ENCODE measurements at regions not wholly inside any gene's neighbourhood (a gene's known extent, or its start where the extent isn't known, plus 50 kb on each side); places are given as distances from the start of the nearest gene placed in this dataset.

GRCh38 chrX:113369056-113369455, 528.4 kb upstream of the AMOT start:
- Histone ChIP-seq H3K4me3 (ENCODE audit: insufficient read depth, low read depth, low read length) (no peak overlapping the region), H3K27me3 (ENCODE audit: control insufficient read depth, insufficient read depth, low read length, poor library complexity, severe bottlenecking) (no peaks in the 10 kb centered on the region), H3K4me1 (ENCODE audit: control insufficient read depth, insufficient read depth, low read length) (no peaks in the 10 kb centered on the region), H3K27ac (ENCODE audit: insufficient read depth, low read depth, low read length, poor library complexity, severe bottlenecking) (no peak overlapping the region), H3K9me3 (ENCODE audit: control insufficient read depth, low read length) (no peaks in the 10 kb centered on the region), H3K36me3 (ENCODE audit: control insufficient read depth, insufficient read depth, low read length) (no peaks in the 10 kb centered on the region)
- 53 to 60% methylated on average over 3 of the region's 3 CpGs for WGBS, 2 experiments

GRCh38 chrX:113353134-113353533, 512.5 kb upstream of the AMOT start:
- 91 to 96% methylated on average over 8 to 9 of the region's 9 CpGs for WGBS, 2 experiments
- Histone ChIP-seq H3K27ac (ENCODE audit: insufficient read depth, low read depth, low read length, poor library complexity, severe bottlenecking) (no peak overlapping the region), H3K27me3 (ENCODE audit: control insufficient read depth, insufficient read depth, low read length, poor library complexity, severe bottlenecking) (no peaks in the 10 kb centered on the region), H3K4me1 (ENCODE audit: control insufficient read depth, insufficient read depth, low read length) (no peaks in the 10 kb centered on the region), H3K4me3 (ENCODE audit: insufficient read depth, low read depth, low read length) (no peak overlapping the region), H3K9me3 (ENCODE audit: control insufficient read depth, low read length) (no peaks in the 10 kb centered on the region), H3K36me3 (ENCODE audit: control insufficient read depth, insufficient read depth, low read length) (no peaks in the 10 kb centered on the region)

GRCh38 chrX:113330416-113330815, 489.8 kb upstream of the AMOT start:
- no peaks in the 10 kb centered on the region for H3K27me3 ChIP-seq (ENCODE audit: control insufficient read depth, insufficient read depth, low read length, poor library complexity, severe bottlenecking)
- H3K36me3 ChIP-seq (ENCODE audit: control insufficient read depth, insufficient read depth, low read length) = no peaks in the 10 kb centered on the region

GRCh38 chrX:113315927-113316326, 475.3 kb upstream of the AMOT start:
- Histone ChIP-seq H3K4me1 (ENCODE audit: control insufficient read depth, insufficient read depth, low read length) (no peaks in the 10 kb centered on the region), H3K4me3 (ENCODE audit: insufficient read depth, low read depth, low read length) (no peak overlapping the region), H3K36me3 (ENCODE audit: control insufficient read depth, insufficient read depth, low read length) (no peaks in the 10 kb centered on the region), H3K27ac (ENCODE audit: insufficient read depth, low read depth, low read length, poor library complexity, severe bottlenecking) (no peak overlapping the region), H3K9me3 (ENCODE audit: control insufficient read depth, low read length) (no peaks in the 10 kb centered on the region), H3K27me3 (ENCODE audit: control insufficient read depth, insufficient read depth, low read length, poor library complexity, severe bottlenecking) (no peaks in the 10 kb centered on the region)
- WGBS, 2 experiments = no CpG with 5 or more reads among the region's 2 CpGs

More at GRCh38 chrX:113330416-113330815, 489.8 kb upstream of the AMOT start:
- no peaks in the 10 kb centered on the region for H3K4me1 ChIP-seq (ENCODE audit: control insufficient read depth, insufficient read depth, low read length)
- H3K9me3 ChIP-seq (ENCODE audit: control insufficient read depth, low read length) = no peaks in the 10 kb centered on the region
- H3K4me3 ChIP-seq (ENCODE audit: insufficient read depth, low read depth, low read length) = no peak overlapping the region
- H3K27ac ChIP-seq (ENCODE audit: insufficient read depth, low read depth, low read length, poor library complexity, severe bottlenecking) = no peak overlapping the region

GRCh38 chrX:113305496-113305895, 464.9 kb upstream of the AMOT start:
- no peaks in the 10 kb centered on the region for H3K4me1 ChIP-seq (ENCODE audit: control insufficient read depth, insufficient read depth, low read length)
- H3K27ac ChIP-seq (ENCODE audit: insufficient read depth, low read depth, low read length, poor library complexity, severe bottlenecking) = no peak overlapping the region
- no peaks in the 10 kb centered on the region for H3K9me3 ChIP-seq (ENCODE audit: control insufficient read depth, low read length)
- no peaks in the 10 kb centered on the region for H3K27me3 ChIP-seq (ENCODE audit: control insufficient read depth, insufficient read depth, low read length, poor library complexity, severe bottlenecking)
- H3K36me3 ChIP-seq (ENCODE audit: control insufficient read depth, insufficient read depth, low read length) = no peaks in the 10 kb centered on the region
- no peak overlapping the region for H3K4me3 ChIP-seq (ENCODE audit: insufficient read depth, low read depth, low read length)
- 81 to 100% methylated on average over 1 of the region's 1 CpG for WGBS, 2 experiments

- Histone ChIP-seq H3K27ac (ENCODE audit: insufficient read depth, low read depth, low read length, poor library complexity, severe bottlenecking) (no peak overlapping the region), H3K27me3 (ENCODE audit: control insufficient read depth, insufficient read depth, low read length, poor library complexity, severe bottlenecking) (no peaks in the 10 kb centered on the region)
- 95 to 100% methylated on average over 2 to 3 of the region's 3 CpGs for WGBS, 2 experiments
Measured at GRCh38 chrX:113300580-113300979, 459.9 kb upstream of the AMOT start.

GRCh38 chrX:113297437-113297836, 456.8 kb upstream of the AMOT start:
- Histone ChIP-seq H3K27ac (ENCODE audit: insufficient read depth, low read depth, low read length, poor library complexity, severe bottlenecking) (no peak overlapping the region), H3K27me3 (ENCODE audit: control insufficient read depth, insufficient read depth, low read length, poor library complexity, severe bottlenecking) (no peaks in the 10 kb centered on the region), H3K36me3 (ENCODE audit: control insufficient read depth, insufficient read depth, low read length) (no peaks in the 10 kb centered on the region), H3K9me3 (ENCODE audit: control insufficient read depth, low read length) (no peaks in the 10 kb centered on the region), H3K4me1 (ENCODE audit: control insufficient read depth, insufficient read depth, low read length) (no peaks in the 10 kb centered on the region), H3K4me3 (ENCODE audit: insufficient read depth, low read depth, low read length) (no peak overlapping the region)

More at GRCh38 chrX:113300580-113300979, 459.9 kb upstream of the AMOT start:
- Histone ChIP-seq H3K36me3 (ENCODE audit: control insufficient read depth, insufficient read depth, low read length) (no peaks in the 10 kb centered on the region), H3K4me3 (ENCODE audit: insufficient read depth, low read depth, low read length) (no peak overlapping the region), H3K4me1 (ENCODE audit: control insufficient read depth, insufficient read depth, low read length) (no peaks in the 10 kb centered on the region), H3K9me3 (ENCODE audit: control insufficient read depth, low read length) (no peaks in the 10 kb centered on the region)

GRCh38 chrX:113289503-113289902, 448.9 kb upstream of the AMOT start:
- 100% methylated on average over 1 of the region's 1 CpG for WGBS, 2 experiments
- Histone ChIP-seq H3K27me3 (ENCODE audit: control insufficient read depth, insufficient read depth, low read length, poor library complexity, severe bottlenecking) (no peaks in the 10 kb centered on the region), H3K4me1 (ENCODE audit: control insufficient read depth, insufficient read depth, low read length) (no peaks in the 10 kb centered on the region), H3K4me3 (ENCODE audit: insufficient read depth, low read depth, low read length) (no peak overlapping the region), H3K27ac (ENCODE audit: insufficient read depth, low read depth, low read length, poor library complexity, severe bottlenecking) (no peak overlapping the region), H3K9me3 (ENCODE audit: control insufficient read depth, low read length) (no peaks in the 10 kb centered on the region), H3K36me3 (ENCODE audit: control insufficient read depth, insufficient read depth, low read length) (no peaks in the 10 kb centered on the region)

GRCh38 chrX:113287761-113288160, 447.1 kb upstream of the AMOT start:
- Histone ChIP-seq H3K4me3 (ENCODE audit: insufficient read depth, low read depth, low read length) (no peak overlapping the region), H3K36me3 (ENCODE audit: control insufficient read depth, insufficient read depth, low read length) (no peaks in the 10 kb centered on the region), H3K9me3 (ENCODE audit: control insufficient read depth, low read length) (no peaks in the 10 kb centered on the region), H3K4me1 (ENCODE audit: control insufficient read depth, insufficient read depth, low read length) (no peaks in the 10 kb centered on the region), H3K27me3 (ENCODE audit: control insufficient read depth, insufficient read depth, low read length, poor library complexity, severe bottlenecking) (no peaks in the 10 kb centered on the region), H3K27ac (ENCODE audit: insufficient read depth, low read depth, low read length, poor library complexity, severe bottlenecking) (no peak overlapping the region)
- 79 to 88% methylated on average over 2 to 3 of the region's 4 CpGs for WGBS, 2 experiments

GRCh38 chrX:113275804-113276203, 435.2 kb upstream of the AMOT start:
- no peak overlapping the region for H3K4me3 ChIP-seq (ENCODE audit: insufficient read depth, low read depth, low read length)
- WGBS, 2 experiments = 91% methylated on average over 2 of the region's 2 CpGs
- no peaks in the 10 kb centered on the region for H3K9me3 ChIP-seq (ENCODE audit: control insufficient read depth, low read length)
- H3K27me3 ChIP-seq (ENCODE audit: control insufficient read depth, insufficient read depth, low read length, poor library complexity, severe bottlenecking) = no peaks in the 10 kb centered on the region
- no peak overlapping the region for H3K27ac ChIP-seq (ENCODE audit: insufficient read depth, low read depth, low read length, poor library complexity, severe bottlenecking)
- no peaks in the 10 kb centered on the region for H3K4me1 ChIP-seq (ENCODE audit: control insufficient read depth, insufficient read depth, low read length)
- no peaks in the 10 kb centered on the region for H3K36me3 ChIP-seq (ENCODE audit: control insufficient read depth, insufficient read depth, low read length)

GRCh38 chrX:113274791-113275190, 434.2 kb upstream of the AMOT start:
- H3K27ac ChIP-seq (ENCODE audit: insufficient read depth, low read depth, low read length, poor library complexity, severe bottlenecking) = no peak overlapping the region
- WGBS, 2 experiments = 100% methylated on average over 1 of the region's 1 CpG
- H3K9me3 ChIP-seq (ENCODE audit: control insufficient read depth, low read length) = no peaks in the 10 kb centered on the region
- no peaks in the 10 kb centered on the region for H3K27me3 ChIP-seq (ENCODE audit: control insufficient read depth, insufficient read depth, low read length, poor library complexity, severe bottlenecking)
- H3K4me3 ChIP-seq (ENCODE audit: insufficient read depth, low read depth, low read length) = no peak overlapping the region
- H3K36me3 ChIP-seq (ENCODE audit: control insufficient read depth, insufficient read depth, low read length) = no peaks in the 10 kb centered on the region
- no peaks in the 10 kb centered on the region for H3K4me1 ChIP-seq (ENCODE audit: control insufficient read depth, insufficient read depth, low read length)

Measured in ectodermal cell (in vitro differentiated cells).